Large intestine (tissue), 3 donors: ENCODE measurements at regions not wholly inside any gene's neighbourhood (a gene's known extent, or its start where the extent isn't known, plus 50 kb on each side); places are given as distances from the start of the nearest gene placed in this dataset.
"Not testable (repeated sequence)": the region's sequence is repeated elsewhere in the genome, so short reads cannot be mapped to it uniquely, and the experiment has no call there.

ENCODE experiments used
- DNase-seq, 2 donors: peaks; one replicate each; pipeline versions ENCODE4 v3.0.0 to v3.0.0-alpha.2; 2013
- H3K27ac ChIP-seq: one replicate; pipeline ENCODE4 v1.5.1; 2013; ENCODE audit warnings: low read length
- H3K27me3 ChIP-seq: 2 replicates; pipeline ENCODE4 v1.6.1; 2013; ENCODE audit warnings: low read length; ENCODE audit not compliant: control insufficient read depth, insufficient read depth
- H3K36me3 ChIP-seq: 2 replicates; pipeline ENCODE4 v1.6.1; 2013; ENCODE audit warnings: low read length; ENCODE audit not compliant: control insufficient read depth, insufficient read depth
- H3K4me1 ChIP-seq: one replicate; pipeline ENCODE4 v1.6.1; 2013; ENCODE audit warnings: low read length; ENCODE audit not compliant: control insufficient read depth, insufficient read depth
- H3K4me3 ChIP-seq: one replicate; pipeline ENCODE4 v1.5.1; 2013; ENCODE audit warnings: low read length
- H3K9me3 ChIP-seq: one replicate; pipeline ENCODE4 v1.6.1; 2013; ENCODE audit warnings: mild to moderate bottlenecking, low read depth, low read length, moderate library complexity; ENCODE audit not compliant: control insufficient read depth
- WGBS: methylation state at CpG from one replicate; pipeline ENCODE4 v1.1.5; 2013; ENCODE audit warnings: low lambda C conversion rate; ENCODE audit not compliant: insufficient coverage; 5-methylcytosine and 5-hydroxymethylcytosine counted together

GRCh38 chr1:80535466-80535865 is 1265.3 kb upstream of the ADGRL2 start:
- no peaks in the 10 kb centered on the region for H3K9me3 ChIP-seq
- H3K4me3 ChIP-seq, result no peak overlapping the region
- H3K27me3 ChIP-seq, result no peaks in the 10 kb centered on the region
- WGBS, result 83% methylated on average over 2 of the region's 2 CpGs
- no peaks in the 10 kb centered on the region for H3K4me1 ChIP-seq
- no peak for DNase-seq
- no peak overlapping the region for H3K27ac ChIP-seq
- H3K36me3 ChIP-seq, result no peaks in the 10 kb centered on the region

GRCh38 chr1:80534606-80535360 is 1266.0 kb upstream of the ADGRL2 start:
- H3K36me3 ChIP-seq, result no peaks in the 10 kb centered on the region
- no peak for DNase-seq
- no peak overlapping the region for H3K27ac ChIP-seq
- no peaks in the 10 kb centered on the region for H3K4me1 ChIP-seq
- no peaks in the 10 kb centered on the region for H3K9me3 ChIP-seq
- WGBS, result no CpG with 5 or more reads among the region's 2 CpGs
- no peak overlapping the region for H3K4me3 ChIP-seq
- no peaks in the 10 kb centered on the region for H3K27me3 ChIP-seq

- Histone ChIP-seq H3K27ac (no peak overlapping the region), H3K4me1 (no peaks in the 10 kb centered on the region), H3K36me3 (no peaks in the 10 kb centered on the region), H3K9me3 (no peaks in the 10 kb centered on the region), H3K4me3 (no peak overlapping the region), H3K27me3 (no peaks in the 10 kb centered on the region)
- 29% methylated on average over 2 of the region's 2 CpGs for WGBS
- no peak for DNase-seq
These were observed 1266.9 kb upstream of the ADGRL2 start for GRCh38 chr1:80533775-80534334.

GRCh38 chr1:80533093-80533492 is 1267.6 kb upstream of the ADGRL2 start:
- no peak for DNase-seq
- Histone ChIP-seq H3K27ac (no peak overlapping the region), H3K27me3 (no peaks in the 10 kb centered on the region), H3K36me3 (no peaks in the 10 kb centered on the region), H3K4me3 (no peak overlapping the region), H3K4me1 (no peaks in the 10 kb centered on the region), H3K9me3 (no peaks in the 10 kb centered on the region)
- 80% methylated on average over 1 of the region's 2 CpGs for WGBS

GRCh38 chr1:80531182-80531581 is 1269.6 kb upstream of the ADGRL2 start:
- H3K36me3 ChIP-seq, result no peaks in the 10 kb centered on the region
- H3K9me3 ChIP-seq, result no peaks in the 10 kb centered on the region
- no peaks in the 10 kb centered on the region for H3K27me3 ChIP-seq
- H3K4me3 ChIP-seq, result no peak overlapping the region
- no peak for DNase-seq
- no peak overlapping the region for H3K27ac ChIP-seq
- 50% methylated on average over 1 of the region's 2 CpGs for WGBS
- H3K4me1 ChIP-seq, result no peaks in the 10 kb centered on the region

DNA sequence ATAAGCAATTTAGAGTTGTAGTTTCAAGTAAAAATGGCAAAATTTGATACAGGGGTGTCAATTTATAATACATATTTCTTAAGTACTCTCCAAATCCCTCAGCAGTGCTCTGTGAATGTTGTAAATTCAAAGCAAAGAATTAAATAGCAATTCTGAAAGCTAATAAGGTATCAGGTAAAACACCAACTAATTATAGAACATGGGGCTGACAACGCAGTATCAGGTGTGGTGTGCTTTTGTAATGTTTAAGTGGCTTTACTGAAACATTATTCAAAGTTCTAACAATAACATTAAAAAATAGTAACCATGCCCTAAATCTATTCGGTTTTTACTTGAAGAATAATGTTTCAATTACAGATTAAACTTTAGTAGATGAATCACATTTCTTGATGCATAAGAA is 1271.2 kb upstream of the ADGRL2 start:
- H3K27ac ChIP-seq, result no peak overlapping the region
- WGBS, result 100% methylated on average over 2 of the region's 2 CpGs
- no peaks in the 10 kb centered on the region for H3K4me1 ChIP-seq
- H3K9me3 ChIP-seq, result no peaks in the 10 kb centered on the region
- no peak overlapping the region for H3K4me3 ChIP-seq
- no peaks in the 10 kb centered on the region for H3K36me3 ChIP-seq
- no peak for DNase-seq
- H3K27me3 ChIP-seq, result no peaks in the 10 kb centered on the region

GRCh38 chr1:80523861-80524260 is 1276.9 kb upstream of the ADGRL2 start:
- H3K27me3 ChIP-seq, result no peaks in the 10 kb centered on the region
- no peaks in the 10 kb centered on the region for H3K36me3 ChIP-seq
- H3K4me3 ChIP-seq, result no peak overlapping the region
- DNase-seq, result peak in 1 of 2 donors; percentile 5
- H3K4me1 ChIP-seq, result no peaks in the 10 kb centered on the region
- no peaks in the 10 kb centered on the region for H3K9me3 ChIP-seq
- H3K27ac ChIP-seq, result no peak overlapping the region
- no CpG with 5 or more reads among the region's 1 CpG for WGBS

- not testable (repeated sequence) for H3K27ac ChIP-seq, H3K36me3 ChIP-seq, H3K4me3 ChIP-seq, H3K9me3 ChIP-seq, H3K4me1 ChIP-seq, H3K27me3 ChIP-seq, DNase-seq
These were observed 1277.7 kb upstream of the ADGRL2 start for GRCh38 chr1:80523071-80523470.

DNA sequence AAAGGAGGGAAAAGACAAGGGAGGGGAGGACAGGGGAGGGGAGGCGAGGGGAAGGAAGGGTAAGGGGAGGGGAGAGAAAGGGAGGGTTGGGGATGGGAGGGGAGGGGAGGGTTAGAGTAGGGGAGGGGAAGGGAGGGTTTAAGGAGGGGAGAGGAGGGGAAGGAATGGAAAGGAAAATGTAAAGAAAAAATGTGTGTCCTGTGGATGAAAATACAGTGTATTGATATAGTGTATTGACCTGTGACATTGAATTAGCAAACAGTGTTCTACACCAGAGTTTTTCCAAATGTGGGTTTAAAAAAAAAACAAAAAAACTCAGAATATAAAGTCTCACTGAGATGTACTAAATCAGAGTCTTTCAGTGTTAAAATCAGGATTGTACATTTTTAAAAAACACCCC is 1279.8 kb upstream of the ADGRL2 start:
- Histone ChIP-seq H3K27ac (no peak overlapping the region), H3K9me3 (no peaks in the 10 kb centered on the region), H3K4me1 (no peaks in the 10 kb centered on the region), H3K4me3 (no peak overlapping the region), H3K27me3 (no peaks in the 10 kb centered on the region), H3K36me3 (no peaks in the 10 kb centered on the region)
- DNase-seq, result no peak
- no CpG with 5 or more reads among the region's 1 CpG for WGBS

DNA sequence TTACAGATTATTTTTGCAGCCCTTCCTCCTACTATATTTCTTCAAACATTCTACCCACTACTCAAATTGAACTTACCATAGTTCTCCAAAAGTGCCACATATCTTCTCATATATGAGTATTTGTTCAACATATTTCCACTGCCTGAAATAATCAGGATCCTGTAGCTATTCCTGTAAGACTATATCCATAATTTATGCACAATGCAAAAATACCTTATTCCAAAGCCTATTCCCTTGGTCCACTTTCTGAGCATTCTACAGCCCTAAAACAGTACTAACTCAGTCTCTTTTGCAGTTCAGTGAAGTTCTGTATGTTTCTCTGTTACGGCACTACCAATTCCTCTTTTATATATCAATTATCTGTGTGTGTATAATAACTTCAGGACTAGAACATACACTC is 1283.7 kb upstream of the ADGRL2 start:
- Histone ChIP-seq H3K4me1 (no peaks in the 10 kb centered on the region), H3K27ac (no peak overlapping the region), H3K9me3 (no peaks in the 10 kb centered on the region), H3K4me3 (no peak overlapping the region), H3K36me3 (no peaks in the 10 kb centered on the region), H3K27me3 (no peaks in the 10 kb centered on the region)
- no CpG with 5 or more reads among the region's 1 CpG for WGBS
- no peak for DNase-seq

DNA sequence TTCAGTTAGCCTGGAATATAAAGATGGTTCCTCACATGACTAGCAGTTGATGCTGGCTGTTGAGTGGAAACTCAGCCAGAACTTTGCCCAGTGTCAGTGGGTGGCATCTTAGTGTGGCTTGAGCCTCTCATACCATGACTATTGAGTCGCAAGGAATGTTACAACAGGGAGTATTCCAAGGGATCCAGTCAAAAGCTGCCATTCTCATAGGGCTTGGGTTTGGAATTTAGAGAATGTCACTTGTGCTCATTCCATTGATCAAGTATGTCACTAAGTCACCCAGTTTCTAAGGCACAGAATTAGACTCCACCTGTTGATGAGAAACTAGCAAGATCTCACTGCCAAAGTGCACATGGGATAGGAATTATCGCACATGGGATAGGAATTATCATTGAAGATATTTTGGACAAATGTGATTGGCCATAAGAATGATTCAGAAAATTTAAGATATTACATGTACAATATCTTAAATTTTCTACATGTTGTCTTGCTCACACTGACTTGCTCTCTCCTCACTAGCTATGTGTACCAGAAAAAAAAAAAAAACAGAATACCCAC is 1290.7 kb upstream of the ADGRL2 start:
- Histone ChIP-seq H3K4me3 (no peak overlapping the region), H3K36me3 (no peaks in the 10 kb centered on the region), H3K27ac (no peak overlapping the region), H3K9me3 (no peaks in the 10 kb centered on the region), H3K27me3 (no peaks in the 10 kb centered on the region), H3K4me1 (no peaks in the 10 kb centered on the region)
- WGBS, result 100% methylated on average over 2 of the region's 2 CpGs
- no peak for DNase-seq
